ENCODE measurements at regions not wholly inside any gene's neighbourhood (a gene's known extent, or its start where the extent isn't known, plus 50 kb on each side); places are given as distances from the start of the nearest gene placed in this dataset.
A peak's percentile ranks its signal among the peaks of the same experiment; 100 is the strongest.

DNA sequence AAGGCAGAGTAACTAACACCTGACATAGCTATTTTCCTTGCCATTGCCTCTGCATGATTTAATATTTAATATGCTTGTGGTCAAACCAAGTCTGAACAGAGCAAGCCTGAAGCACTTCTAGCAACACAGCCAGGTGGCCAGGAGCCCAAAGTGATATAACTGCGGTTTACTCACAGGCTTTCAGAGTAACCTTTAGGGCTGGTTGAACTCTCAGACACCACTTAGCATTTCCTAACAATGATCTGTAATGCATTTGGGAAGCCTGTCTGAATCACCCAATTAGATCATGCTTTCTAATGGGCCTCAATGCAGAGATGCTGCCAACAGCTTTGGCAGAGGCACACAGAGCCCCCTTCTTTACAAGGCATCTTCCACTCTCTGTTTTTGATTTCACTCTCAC is 96.1 kb downstream of the FDX1 start:
- H3K4me3 ChIP-seq: no peak overlapping the region
- no peak for DNase-seq
- TF ChIP-seq, protein P1, sequence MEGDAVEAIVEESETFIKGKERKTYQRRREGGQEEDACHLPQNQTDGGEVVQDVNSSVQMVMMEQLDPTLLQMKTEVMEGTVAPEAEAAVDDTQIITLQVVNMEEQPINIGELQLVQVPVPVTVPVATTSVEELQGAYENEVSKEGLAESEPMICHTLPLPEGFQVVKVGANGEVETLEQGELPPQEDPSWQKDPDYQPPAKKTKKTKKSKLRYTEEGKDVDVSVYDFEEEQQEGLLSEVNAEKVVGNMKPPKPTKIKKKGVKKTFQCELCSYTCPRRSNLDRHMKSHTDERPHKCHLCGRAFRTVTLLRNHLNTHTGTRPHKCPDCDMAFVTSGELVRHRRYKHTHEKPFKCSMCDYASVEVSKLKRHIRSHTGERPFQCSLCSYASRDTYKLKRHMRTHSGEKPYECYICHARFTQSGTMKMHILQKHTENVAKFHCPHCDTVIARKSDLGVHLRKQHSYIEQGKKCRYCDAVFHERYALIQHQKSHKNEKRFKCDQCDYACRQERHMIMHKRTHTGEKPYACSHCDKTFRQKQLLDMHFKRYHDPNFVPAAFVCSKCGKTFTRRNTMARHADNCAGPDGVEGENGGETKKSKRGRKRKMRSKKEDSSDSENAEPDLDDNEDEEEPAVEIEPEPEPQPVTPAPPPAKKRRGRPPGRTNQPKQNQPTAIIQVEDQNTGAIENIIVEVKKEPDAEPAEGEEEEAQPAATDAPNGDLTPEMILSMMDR (IDR thresholded peaks at IDR 0.05): no peak
- TF ChIP-seq POLR2A (IDR thresholded peaks at IDR 0.05): no peak
- peak overlapping the region in 2 of 4 donors; percentile 43 to 48 for H3K27ac ChIP-seq
- H3K9me3 ChIP-seq: no peaks in the 10 kb centered on the region
- no peaks in the 10 kb centered on the region for H3K27me3 ChIP-seq
- no peaks in the 10 kb centered on the region for H3K36me3 ChIP-seq
- peaks cover 0 to 5% (median 0%) of the 10 kb centered on the region in 4 donors for H3K4me1 ChIP-seq

DNA sequence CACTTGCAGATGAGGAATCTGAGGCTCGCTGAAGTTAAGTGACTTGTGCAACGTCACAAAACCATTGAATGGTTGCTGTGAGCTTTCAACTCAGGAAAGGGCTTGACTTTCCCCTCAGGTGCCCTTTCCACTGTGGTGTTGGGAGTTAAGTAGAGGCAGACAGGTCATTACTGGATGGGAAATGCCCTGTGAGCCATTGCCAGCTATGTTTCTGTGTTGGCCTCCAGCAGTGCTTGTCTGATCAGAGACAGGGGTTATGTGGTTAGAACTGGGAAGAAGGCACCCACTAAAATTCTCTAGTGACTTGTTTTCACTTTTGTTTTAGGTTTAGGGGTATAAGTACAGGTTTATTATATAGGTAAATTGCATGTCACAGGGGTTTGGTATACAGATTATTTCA is 96.6 kb downstream of the FDX1 start:
- peaks cover 0 to 5% (median 0%) of the 10 kb centered on the region in 4 donors for H3K4me1 ChIP-seq
- no peak for DNase-seq
- no peaks in the 10 kb centered on the region for H3K36me3 ChIP-seq
- H3K4me3 ChIP-seq: no peak overlapping the region
- no peaks in the 10 kb centered on the region for H3K27me3 ChIP-seq
- H3K9me3 ChIP-seq: no peaks in the 10 kb centered on the region
- peak overlapping the region in 1 of 4 donors; percentile 43 for H3K27ac ChIP-seq
- TF ChIP-seq, protein P1 (IDR thresholded peaks at IDR 0.05): no peak
- TF ChIP-seq POLR2A (IDR thresholded peaks at IDR 0.05): no peak

All from Peyer's patch (tissue), 4 donors.